ENCODE measurements at regions not wholly inside any gene's neighbourhood (a gene's known extent, or its start where the extent isn't known, plus 50 kb on each side); places are given as distances from the start of the nearest gene placed in this dataset.

- intact Hi-C loops (cut with DNase I; ENCODE audit: low total_unique reads), result no loop called here
- TF ChIP-seq POLR2A (IDR thresholded peaks at IDR 0.05) (no peak), CTCF (IDR thresholded peaks at IDR 0.05) (no peak)
- H3K4me1 ChIP-seq, result no peaks in the 10 kb centered on the region
These were observed 77.6 kb downstream of the SDC1 start for GRCh38 chr2:20147351-20147750.

GRCh38 chr2:20146401-20146800 is 78.5 kb downstream of the SDC1 start:
- no peaks in the 10 kb centered on the region for H3K36me3 ChIP-seq (ENCODE audit: low read depth, missing control alignments)
- no peak overlapping the region for H3K27ac ChIP-seq
- TF ChIP-seq POLR2A (IDR thresholded peaks at IDR 0.05) (no peak), CTCF (IDR thresholded peaks at IDR 0.05) (no peak)
- no peaks in the 10 kb centered on the region for H3K27me3 ChIP-seq
- no peak for DNase-seq
- no peaks in the 10 kb centered on the region for H3K9me3 ChIP-seq
- no peaks in the 10 kb centered on the region for H3K4me1 ChIP-seq
- intact Hi-C loops (cut with DNase I; ENCODE audit: low total_unique reads), result no loop called here
- WGBS, 2 donors, result 81 to 89% methylated on average over 2 of the region's 2 CpGs
- H3K4me3 ChIP-seq, result no peak overlapping the region

More at GRCh38 chr2:20147351-20147750, 77.6 kb downstream of the SDC1 start:
- no peaks in the 10 kb centered on the region for H3K9me3 ChIP-seq
- no peaks in the 10 kb centered on the region for H3K36me3 ChIP-seq (ENCODE audit: low read depth, missing control alignments)
- H3K27ac ChIP-seq, result no peak overlapping the region
- no peak overlapping the region for H3K4me3 ChIP-seq
- 93 to 94% methylated on average over 3 of the region's 3 CpGs for WGBS, 2 donors
- no peaks in the 10 kb centered on the region for H3K27me3 ChIP-seq
- no peak for DNase-seq

DNA sequence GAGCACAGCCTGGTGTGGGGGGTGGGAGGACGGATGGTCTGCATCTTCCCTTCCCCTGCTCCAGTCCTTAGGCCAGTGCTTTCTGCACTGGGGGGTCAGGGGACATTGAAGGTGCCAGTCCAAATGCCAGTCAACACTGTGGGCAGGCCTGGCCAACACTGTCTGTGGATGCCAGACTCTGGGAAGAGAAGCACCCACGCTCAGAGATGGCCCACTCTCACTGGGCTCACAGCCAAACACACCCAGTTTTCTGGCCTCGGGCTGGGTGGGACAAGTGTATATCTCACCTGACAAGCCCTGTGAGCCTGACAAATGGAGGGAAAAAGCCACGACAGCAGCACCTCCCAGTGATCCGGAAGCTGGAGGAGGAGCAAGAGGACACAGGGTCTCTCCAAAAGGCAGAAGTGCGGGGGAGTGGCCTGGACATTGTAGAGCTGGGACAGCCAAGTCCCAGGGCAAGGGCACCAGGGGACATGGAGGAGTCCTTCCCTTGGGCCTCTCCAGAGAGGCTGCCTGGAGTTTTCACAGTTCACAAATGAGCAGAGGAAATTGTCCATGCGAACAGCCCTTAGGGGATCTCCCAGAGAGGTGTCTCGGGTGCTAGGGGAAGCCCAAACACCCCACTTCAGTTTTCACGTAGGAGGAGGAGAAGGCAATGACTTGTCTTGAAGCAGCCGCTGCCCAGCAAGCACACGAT is 79.3 kb downstream of the SDC1 start:
- DNase-seq, result no peak
- no peak overlapping the region for H3K27ac ChIP-seq
- TF ChIP-seq POLR2A (IDR thresholded peaks at IDR 0.05), result no peak
- no peak for TF ChIP-seq CTCF (IDR thresholded peaks at IDR 0.05)

GRCh38 chr2:20144861-20145260 is 80.1 kb downstream of the SDC1 start:
- WGBS, 2 donors, result 89 to 91% methylated on average over 6 of the region's 6 CpGs
- Histone ChIP-seq H3K9me3 (no peaks in the 10 kb centered on the region), H3K27me3 (no peaks in the 10 kb centered on the region), H3K27ac (no peak overlapping the region), H3K4me3 (no peak overlapping the region), H3K4me1 (no peaks in the 10 kb centered on the region), H3K36me3 (ENCODE audit: low read depth, missing control alignments) (no peaks in the 10 kb centered on the region)
- TF ChIP-seq POLR2A (IDR thresholded peaks at IDR 0.05) (no peak), CTCF (IDR thresholded peaks at IDR 0.05) (no peak)
- DNase-seq, result no peak
- intact Hi-C loops (cut with DNase I; ENCODE audit: low total_unique reads), result no loop called here

More for the DNA sequence above, 79.3 kb downstream of the SDC1 start:
- no peaks in the 10 kb centered on the region for H3K36me3 ChIP-seq (ENCODE audit: low read depth, missing control alignments)
- 65 to 74% methylated on average over 9 to 11 of the region's 11 CpGs for WGBS, 2 donors
- H3K4me1 ChIP-seq, result no peaks in the 10 kb centered on the region
- intact Hi-C loops (cut with DNase I; ENCODE audit: low total_unique reads), result no loop called here
- H3K4me3 ChIP-seq, result no peak overlapping the region
- no peaks in the 10 kb centered on the region for H3K9me3 ChIP-seq
- no peaks in the 10 kb centered on the region for H3K27me3 ChIP-seq

DNA sequence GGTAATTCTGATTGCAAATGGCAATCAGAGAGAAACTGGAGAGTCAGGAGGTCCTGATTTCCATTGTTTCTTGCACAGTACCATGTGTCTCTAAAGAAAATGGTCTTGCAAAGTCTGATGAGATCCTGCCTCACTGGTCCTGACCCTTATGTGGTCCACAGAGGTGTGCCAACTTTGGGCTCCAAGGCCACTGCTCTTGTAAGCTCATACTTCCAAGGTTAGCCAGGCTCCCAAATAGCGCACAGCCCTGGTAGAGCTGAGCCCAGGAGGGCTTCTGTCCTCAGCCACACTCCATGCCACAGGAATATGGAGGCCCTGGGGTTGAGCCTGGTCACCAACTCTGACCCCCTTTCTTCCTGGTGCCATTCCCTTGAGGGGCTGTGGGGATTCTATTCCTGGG is 80.7 kb downstream of the SDC1 start:
- no peak overlapping the region for H3K4me3 ChIP-seq
- WGBS, 2 donors, result 89 to 100% methylated on average over 1 of the region's 1 CpG
- H3K4me1 ChIP-seq, result no peaks in the 10 kb centered on the region
- no peaks in the 10 kb centered on the region for H3K9me3 ChIP-seq
- H3K27ac ChIP-seq, result no peak overlapping the region
- no peaks in the 10 kb centered on the region for H3K27me3 ChIP-seq
- DNase-seq, result no peak
- intact Hi-C loops (cut with DNase I; ENCODE audit: low total_unique reads), result no loop called here
- TF ChIP-seq POLR2A (IDR thresholded peaks at IDR 0.05), result no peak
- no peak for TF ChIP-seq CTCF (IDR thresholded peaks at IDR 0.05)
- no peaks in the 10 kb centered on the region for H3K36me3 ChIP-seq (ENCODE audit: low read depth, missing control alignments)

Measured in testis (tissue), 2 donors.